Upper lobe of left lung (tissue), 4 donors: ENCODE measurements at regions not wholly inside any gene's neighbourhood (a gene's known extent, or its start where the extent isn't known, plus 50 kb on each side); places are given as distances from the start of the nearest gene placed in this dataset.

Source experiments
- EP300 ChIP-seq, 4 donors: sonication (generic); formaldehyde crosslinking; IDR thresholded peaks; one replicate each; pipeline ENCODE4 v1.5.1; 2017; ENCODE audit warnings: antibody characterized with exemption in 4 of 4, control low read depth in 2 of 4
- TF ChIP-seq, protein P1 (sequence below), 6 experiments: fragments of 450-650 bp in 4 of 6; fragments of 200-600 bp in 2 of 6; sonication (generic) in 2 of 6; IDR thresholded peaks; one replicate each; pipeline ENCODE4 v1.5.1; 2016 to 2019; ENCODE audit warnings: antibody characterized with exemption in 6 of 6

DNA sequence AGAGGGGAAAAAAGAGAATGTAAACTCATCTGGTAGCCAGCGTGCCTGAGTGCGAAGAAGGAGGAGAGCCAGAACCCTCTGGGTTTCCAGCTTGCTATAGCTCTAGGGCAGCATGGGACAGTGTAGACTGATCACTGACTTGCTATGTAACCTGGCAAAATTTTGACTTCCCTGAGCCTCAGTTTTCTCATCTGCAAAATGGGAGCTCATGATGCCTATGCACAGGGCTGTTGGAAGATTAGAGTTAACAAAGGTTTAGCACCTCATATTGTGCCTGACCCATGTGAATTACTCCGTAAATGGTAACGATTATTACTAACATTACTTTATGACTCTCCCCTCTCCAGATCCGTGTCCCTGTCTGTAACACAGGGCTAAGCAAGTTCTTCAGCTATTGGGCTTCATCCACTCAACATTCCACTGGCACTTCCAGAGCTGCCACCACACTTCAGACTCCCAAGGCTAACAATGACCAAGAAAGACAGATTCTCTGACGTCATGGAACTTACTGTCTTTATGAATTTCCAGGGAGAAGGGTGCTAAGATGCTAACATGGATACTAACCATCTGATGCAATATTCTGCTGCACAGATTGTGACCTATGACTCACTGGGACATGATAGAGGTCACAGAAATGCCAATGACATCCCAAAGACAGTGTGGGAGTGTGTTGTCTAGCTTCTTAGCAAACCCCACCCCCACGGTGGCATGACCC lies 195.2 kb downstream of the TRIM29 start:
- TF ChIP-seq, protein P1, sequence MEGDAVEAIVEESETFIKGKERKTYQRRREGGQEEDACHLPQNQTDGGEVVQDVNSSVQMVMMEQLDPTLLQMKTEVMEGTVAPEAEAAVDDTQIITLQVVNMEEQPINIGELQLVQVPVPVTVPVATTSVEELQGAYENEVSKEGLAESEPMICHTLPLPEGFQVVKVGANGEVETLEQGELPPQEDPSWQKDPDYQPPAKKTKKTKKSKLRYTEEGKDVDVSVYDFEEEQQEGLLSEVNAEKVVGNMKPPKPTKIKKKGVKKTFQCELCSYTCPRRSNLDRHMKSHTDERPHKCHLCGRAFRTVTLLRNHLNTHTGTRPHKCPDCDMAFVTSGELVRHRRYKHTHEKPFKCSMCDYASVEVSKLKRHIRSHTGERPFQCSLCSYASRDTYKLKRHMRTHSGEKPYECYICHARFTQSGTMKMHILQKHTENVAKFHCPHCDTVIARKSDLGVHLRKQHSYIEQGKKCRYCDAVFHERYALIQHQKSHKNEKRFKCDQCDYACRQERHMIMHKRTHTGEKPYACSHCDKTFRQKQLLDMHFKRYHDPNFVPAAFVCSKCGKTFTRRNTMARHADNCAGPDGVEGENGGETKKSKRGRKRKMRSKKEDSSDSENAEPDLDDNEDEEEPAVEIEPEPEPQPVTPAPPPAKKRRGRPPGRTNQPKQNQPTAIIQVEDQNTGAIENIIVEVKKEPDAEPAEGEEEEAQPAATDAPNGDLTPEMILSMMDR (IDR thresholded peaks at IDR 0.05), result no peak
- TF ChIP-seq EP300 (IDR thresholded peaks at IDR 0.05), result no peak
